OCI-LY1 (cell line): ENCODE measurements at regions not wholly inside any gene's neighbourhood (a gene's known extent, or its start where the extent isn't known, plus 50 kb on each side); places are given as distances from the start of the nearest gene placed in this dataset.
"Not testable (repeated sequence)": the region's sequence is repeated elsewhere in the genome, so short reads cannot be mapped to it uniquely, and the experiment has no call there.

Experiments used
- H2AFZ ChIP-seq: fragments of 200-600 bp; sonication (generic), shearing (Covaris generic); 2 replicates; pipeline ENCODE4 v1.6.0; 2014; ENCODE audit warnings: antibody characterized with exemption, mild to moderate bottlenecking, low read length
- H3F3A ChIP-seq: fragments of 200-600 bp; sonication (generic), shearing (Covaris generic); 2 replicates; pipeline ENCODE4 v1.6.0; 2014; ENCODE audit warnings: mild to moderate bottlenecking, antibody characterized with exemption, low read length, moderate library complexity; ENCODE audit not compliant: insufficient read depth
- H3K27ac ChIP-seq: fragments of 200-600 bp; sonication (generic); 2 replicates; pipeline ENCODE4 v1.5.1; 2014; ENCODE audit warnings: low read length, mixed run types, mild to moderate bottlenecking, low read depth; ENCODE audit not compliant: poor library complexity, severe bottlenecking
- H3K27me3 ChIP-seq: fragments of 200-600 bp; sonication (generic); 2 replicates; pipeline ENCODE4 v1.6.0; 2014; ENCODE audit warnings: antibody characterized with exemption, mild to moderate bottlenecking, low read length, moderate library complexity; ENCODE audit not compliant: insufficient read depth
- H3K36me3 ChIP-seq: fragments of 200-600 bp; sonication (generic); 2 replicates; pipeline ENCODE4 v1.6.1; 2014; ENCODE audit warnings: mild to moderate bottlenecking, antibody characterized with exemption, low read length, moderate library complexity, mixed read lengths; ENCODE audit not compliant: insufficient read depth
- H3K4me1 ChIP-seq: fragments of 200-600 bp; sonication (generic); 2 replicates; pipeline ENCODE4 v1.5.1; 2014; ENCODE audit warnings: mild to moderate bottlenecking, low read length, moderate library complexity; ENCODE audit not compliant: insufficient read depth, severe bottlenecking
- H3K4me2 ChIP-seq: fragments of 200-600 bp; sonication (generic), shearing (Covaris generic); 2 replicates; pipeline ENCODE4 v1.6.1; 2014; ENCODE audit warnings: low read length
- H3K4me3 ChIP-seq: fragments of 200-600 bp; sonication (generic); 2 replicates; pipeline ENCODE4 v1.5.1; 2014; ENCODE audit warnings: low read length, low read depth, mild to moderate bottlenecking, mixed read lengths; ENCODE audit not compliant: poor library complexity, severe bottlenecking
- H3K79me2 ChIP-seq: fragments of 200-600 bp; shearing (Covaris generic); 2 replicates; pipeline ENCODE4 v1.6.1; 2016; ENCODE audit warnings: mixed run types, low read length, mixed read lengths; ENCODE audit not compliant: insufficient read depth
- H3K9ac ChIP-seq: fragments of 200-600 bp; sonication (generic), shearing (Covaris generic); 2 replicates; pipeline ENCODE4 v1.6.1; 2014; ENCODE audit warnings: mild to moderate bottlenecking, low read length, mixed read lengths
- H3K9me2 ChIP-seq: fragments of 200-600 bp; sonication (generic), shearing (Covaris generic); 2 replicates; pipeline ENCODE4 v1.6.1; 2014; ENCODE audit warnings: low read depth, mild to moderate bottlenecking, low read length, mixed read lengths
- H3K9me3 ChIP-seq: fragments of 200-600 bp; shearing (Covaris generic); 2 replicates; pipeline ENCODE4 v1.6.1; 2014; ENCODE audit warnings: low read length, mixed read lengths
- H4K20me1 ChIP-seq: fragments of 200-600 bp; sonication (generic), shearing (Covaris generic); 2 replicates; pipeline ENCODE4 v1.6.0; 2016; ENCODE audit warnings: mild to moderate bottlenecking, low read length; ENCODE audit not compliant: insufficient read depth
- EZH2 ChIP-seq: fragments of 200-600 bp; sonication (generic), shearing (Covaris generic); IDR thresholded peaks from 2 replicates; pipeline ENCODE4 v1.8.0; 2017; ENCODE audit warnings: borderline replicate concordance, mixed run types, mild to moderate bottlenecking, antibody characterized with exemption, low read length, moderate library complexity, mixed read lengths
- TF ChIP-seq, protein P1 (sequence below): fragments of 200-600 bp; sonication (generic), shearing (Covaris generic); IDR thresholded peaks from 2 replicates; pipeline ENCODE4 v1.5.1; 2017; ENCODE audit warnings: mild to moderate bottlenecking, antibody characterized with exemption, low read length, moderate library complexity, mixed read lengths

DNA sequence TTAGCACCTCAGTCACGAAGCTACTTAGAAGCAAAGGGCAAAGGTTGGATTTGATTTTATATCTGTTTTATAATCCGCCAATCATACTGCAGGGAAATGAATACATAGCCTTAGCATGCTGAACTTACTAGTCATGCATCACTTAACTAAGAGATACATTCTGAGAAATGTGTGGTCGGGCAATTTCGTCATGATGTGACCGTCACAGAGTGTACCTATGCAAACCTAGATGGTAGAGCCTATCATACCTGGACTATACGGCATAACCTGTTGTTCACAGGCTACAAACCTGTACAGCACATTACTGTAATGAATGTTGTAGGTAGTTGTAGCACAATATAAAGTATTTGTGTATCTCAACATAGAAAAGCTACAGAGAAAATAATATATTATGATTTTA, 345.2 kb upstream of the RGS17 start:
- H3F3A ChIP-seq = no peaks in the 10 kb centered on the region
- H4K20me1 ChIP-seq = no peaks in the 10 kb centered on the region

GRCh38 chr6:153465050-153465449, 334.0 kb upstream of the RGS17 start:
- Histone ChIP-seq H3K4me3 (no peak overlapping the region), H2AFZ (no peak overlapping the region), H3F3A (no peaks in the 10 kb centered on the region), H3K79me2 (no peaks in the 10 kb centered on the region), H3K4me1 (no peaks in the 10 kb centered on the region), H3K9me3 (0 out of 2 replicates have a peak, but pooled peaks cover 2% of the 10 kb centered on the region), H3K36me3 (no peaks in the 10 kb centered on the region), H3K4me2 (no peak overlapping the region), H4K20me1 (no peaks in the 10 kb centered on the region), H3K27ac (no peak overlapping the region), H3K9me2 (no peaks in the 10 kb centered on the region), H3K9ac (no peak overlapping the region), H3K27me3 (no peaks in the 10 kb centered on the region)
- TF ChIP-seq, protein P1, sequence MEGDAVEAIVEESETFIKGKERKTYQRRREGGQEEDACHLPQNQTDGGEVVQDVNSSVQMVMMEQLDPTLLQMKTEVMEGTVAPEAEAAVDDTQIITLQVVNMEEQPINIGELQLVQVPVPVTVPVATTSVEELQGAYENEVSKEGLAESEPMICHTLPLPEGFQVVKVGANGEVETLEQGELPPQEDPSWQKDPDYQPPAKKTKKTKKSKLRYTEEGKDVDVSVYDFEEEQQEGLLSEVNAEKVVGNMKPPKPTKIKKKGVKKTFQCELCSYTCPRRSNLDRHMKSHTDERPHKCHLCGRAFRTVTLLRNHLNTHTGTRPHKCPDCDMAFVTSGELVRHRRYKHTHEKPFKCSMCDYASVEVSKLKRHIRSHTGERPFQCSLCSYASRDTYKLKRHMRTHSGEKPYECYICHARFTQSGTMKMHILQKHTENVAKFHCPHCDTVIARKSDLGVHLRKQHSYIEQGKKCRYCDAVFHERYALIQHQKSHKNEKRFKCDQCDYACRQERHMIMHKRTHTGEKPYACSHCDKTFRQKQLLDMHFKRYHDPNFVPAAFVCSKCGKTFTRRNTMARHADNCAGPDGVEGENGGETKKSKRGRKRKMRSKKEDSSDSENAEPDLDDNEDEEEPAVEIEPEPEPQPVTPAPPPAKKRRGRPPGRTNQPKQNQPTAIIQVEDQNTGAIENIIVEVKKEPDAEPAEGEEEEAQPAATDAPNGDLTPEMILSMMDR = no peak
- no peak for TF ChIP-seq EZH2

More for the DNA sequence above, 345.2 kb upstream of the RGS17 start:
- H3K9ac ChIP-seq = no peak overlapping the region
- no peaks in the 10 kb centered on the region for H3K79me2 ChIP-seq
- no peak overlapping the region for H3K27ac ChIP-seq
- no peaks in the 10 kb centered on the region for H3K27me3 ChIP-seq
- no peak overlapping the region for H3K4me3 ChIP-seq
- no peak overlapping the region for H2AFZ ChIP-seq
- no peaks in the 10 kb centered on the region for H3K4me1 ChIP-seq
- H3K4me2 ChIP-seq = no peak overlapping the region
- H3K36me3 ChIP-seq = no peaks in the 10 kb centered on the region
- no peaks in the 10 kb centered on the region for H3K9me2 ChIP-seq
- H3K9me3 ChIP-seq = no peaks in the 10 kb centered on the region
- TF ChIP-seq, protein P1 = no peak
- no peak for TF ChIP-seq EZH2

DNA sequence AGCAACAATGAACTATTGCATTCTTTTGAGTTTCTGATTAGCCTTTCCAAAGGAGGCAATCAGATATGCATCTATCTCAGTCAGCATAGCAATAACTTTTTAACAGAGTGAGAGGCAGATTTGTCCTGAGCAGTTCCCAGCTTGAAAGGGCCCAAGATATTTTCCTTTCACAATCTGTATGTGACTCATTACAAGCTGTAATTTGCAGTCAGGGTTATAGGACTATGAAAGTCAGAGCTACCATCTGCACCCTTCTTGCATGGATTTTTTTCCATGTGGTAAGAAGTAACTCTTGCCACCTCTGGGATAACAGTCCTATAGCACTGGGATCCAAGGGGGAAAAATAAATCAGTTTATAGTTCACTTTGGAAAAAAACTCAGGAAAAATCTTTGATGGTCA, 318.2 kb upstream of the RGS17 start:
- no peak overlapping the region for H3K4me3 ChIP-seq
- no peaks in the 10 kb centered on the region for H3K9me3 ChIP-seq
- H2AFZ ChIP-seq = no peak overlapping the region
- no peak overlapping the region for H3K4me2 ChIP-seq
- TF ChIP-seq, protein P1 = no peak
- TF ChIP-seq EZH2 = no peak
- no peaks in the 10 kb centered on the region for H3K9me2 ChIP-seq
- H3K4me1 ChIP-seq = no peaks in the 10 kb centered on the region
- H3F3A ChIP-seq = no peaks in the 10 kb centered on the region
- no peaks in the 10 kb centered on the region for H4K20me1 ChIP-seq
- H3K79me2 ChIP-seq = no peaks in the 10 kb centered on the region
- H3K9ac ChIP-seq = no peak overlapping the region
- no peak overlapping the region for H3K27ac ChIP-seq
- no peaks in the 10 kb centered on the region for H3K36me3 ChIP-seq
- no peaks in the 10 kb centered on the region for H3K27me3 ChIP-seq

DNA sequence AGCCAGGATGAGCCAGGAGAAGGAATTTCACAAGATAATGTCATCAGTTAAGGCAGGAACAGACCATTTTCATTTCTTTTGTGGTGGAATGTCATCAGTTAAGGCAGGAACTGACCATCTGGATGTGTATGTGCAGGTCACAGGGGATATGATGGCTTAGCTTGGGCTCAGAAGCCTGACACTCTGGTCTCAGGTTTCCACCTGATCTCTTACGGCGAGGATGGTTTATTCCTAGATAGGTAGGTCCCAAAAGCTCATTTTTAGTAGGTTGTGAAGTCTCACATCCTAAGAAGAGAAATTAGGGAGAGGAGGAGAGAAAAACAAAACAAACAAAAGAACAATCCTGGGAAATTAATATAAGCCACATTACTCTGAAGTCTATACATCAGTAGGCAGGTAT, 311.7 kb upstream of the RGS17 start:
- H2AFZ ChIP-seq, H4K20me1 ChIP-seq, H3K9ac ChIP-seq: not testable (repeated sequence)

More for the DNA sequence above, 311.7 kb upstream of the RGS17 start:
- H3K27me3 ChIP-seq, H3F3A ChIP-seq, H3K36me3 ChIP-seq, H3K9me3 ChIP-seq, H3K4me2 ChIP-seq, H3K79me2 ChIP-seq, H3K27ac ChIP-seq, H3K4me3 ChIP-seq, H3K4me1 ChIP-seq, H3K9me2 ChIP-seq: not testable (repeated sequence)
